Testis (tissue), 2 donors: ENCODE measurements at regions not wholly inside any gene's neighbourhood (a gene's known extent, or its start where the extent isn't known, plus 50 kb on each side); places are given as distances from the start of the nearest gene placed in this dataset.

Source experiments
- DNase-seq: peaks from one replicate; pipeline ENCODE4 v3.0.0-alpha.2; 2019
- H3K27ac ChIP-seq, 2 donors: fragments of 200-600 bp; sonication (generic); one replicate each; pipeline ENCODE4 v1.5.1; 2019
- H3K27me3 ChIP-seq: fragments of 200-600 bp; sonication (generic); one replicate; pipeline ENCODE4 v1.5.1; 2019
- H3K36me3 ChIP-seq: fragments of 200-600 bp; sonication (generic); one replicate; pipeline ENCODE4 v1.5.1; 2017; ENCODE audit warnings: low read depth; ENCODE audit errors: missing control alignments
- H3K4me1 ChIP-seq: fragments of 200-600 bp; sonication (generic); one replicate; pipeline ENCODE4 v1.5.1; 2019
- H3K4me3 ChIP-seq, 2 donors: fragments of 200-600 bp; sonication (generic); one replicate each; pipeline ENCODE4 v1.5.1; 2017 to 2019
- H3K9me3 ChIP-seq: fragments of 200-600 bp; sonication (generic); one replicate; pipeline ENCODE4 v1.5.1; 2017
- POLR2A ChIP-seq: fragments of 450-650 bp; IDR thresholded peaks from one replicate; pipeline ENCODE4 v1.6.1; 2017; ENCODE audit warnings: antibody characterized with exemption, mild to moderate bottlenecking, moderate library complexity
- WGBS, 2 donors: methylation state at CpG; one replicate each; pipeline ENCODE4 v1.1.5; 2018; 5-methylcytosine and 5-hydroxymethylcytosine counted together
- intact Hi-C: fragments of 100-400 bp; cut with DNase I; formaldehyde crosslinking; loops from one replicate; pipeline ENCODE4 v1.15.1; 2023; ENCODE audit warnings: low total_unique reads
- TF ChIP-seq, protein P1 (sequence below), 3 experiments: fragments of 450-650 bp in 2 of 3; fragments of 200-600 bp in 1 of 3; sonication (generic) in 1 of 3; IDR thresholded peaks; one replicate each; pipeline ENCODE4 v1.5.1; 2016 to 2019; ENCODE audit warnings: antibody characterized with exemption in 3 of 3, mild to moderate bottlenecking in 2 of 3, moderate library complexity in 1 of 3

DNA sequence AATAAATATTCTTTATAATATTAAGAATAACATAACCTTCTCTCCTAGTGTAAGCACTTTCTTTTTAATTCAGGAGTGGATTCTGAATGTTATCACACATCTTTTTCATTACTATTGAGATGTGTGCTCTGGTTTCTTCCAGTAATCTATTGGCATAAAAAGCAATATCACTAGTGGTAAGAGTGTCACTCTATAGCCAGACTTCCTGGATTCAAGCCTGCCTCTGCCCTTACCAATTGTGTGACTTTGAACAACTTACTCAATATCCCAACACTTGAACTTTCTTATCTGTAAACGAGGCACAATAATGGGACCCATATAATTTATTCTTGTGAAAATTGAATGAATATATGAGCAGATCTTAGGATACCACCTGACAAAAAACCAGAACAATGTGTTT is 71.0 kb downstream of the SEM1 start:
- no peak for DNase-seq
- Histone ChIP-seq H3K27ac (no peak overlapping the region), H3K9me3 (no peaks in the 10 kb centered on the region), H3K4me3 (no peak overlapping the region), H3K36me3 (no peaks in the 10 kb centered on the region), H3K4me1 (no peaks in the 10 kb centered on the region), H3K27me3 (no peaks in the 10 kb centered on the region)
- intact Hi-C loops = no loop called here
- WGBS, 2 donors = 58 to 69% methylated on average over 1 of the region's 1 CpG
- TF ChIP-seq, protein P1, sequence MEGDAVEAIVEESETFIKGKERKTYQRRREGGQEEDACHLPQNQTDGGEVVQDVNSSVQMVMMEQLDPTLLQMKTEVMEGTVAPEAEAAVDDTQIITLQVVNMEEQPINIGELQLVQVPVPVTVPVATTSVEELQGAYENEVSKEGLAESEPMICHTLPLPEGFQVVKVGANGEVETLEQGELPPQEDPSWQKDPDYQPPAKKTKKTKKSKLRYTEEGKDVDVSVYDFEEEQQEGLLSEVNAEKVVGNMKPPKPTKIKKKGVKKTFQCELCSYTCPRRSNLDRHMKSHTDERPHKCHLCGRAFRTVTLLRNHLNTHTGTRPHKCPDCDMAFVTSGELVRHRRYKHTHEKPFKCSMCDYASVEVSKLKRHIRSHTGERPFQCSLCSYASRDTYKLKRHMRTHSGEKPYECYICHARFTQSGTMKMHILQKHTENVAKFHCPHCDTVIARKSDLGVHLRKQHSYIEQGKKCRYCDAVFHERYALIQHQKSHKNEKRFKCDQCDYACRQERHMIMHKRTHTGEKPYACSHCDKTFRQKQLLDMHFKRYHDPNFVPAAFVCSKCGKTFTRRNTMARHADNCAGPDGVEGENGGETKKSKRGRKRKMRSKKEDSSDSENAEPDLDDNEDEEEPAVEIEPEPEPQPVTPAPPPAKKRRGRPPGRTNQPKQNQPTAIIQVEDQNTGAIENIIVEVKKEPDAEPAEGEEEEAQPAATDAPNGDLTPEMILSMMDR (IDR thresholded peaks at IDR 0.05) = no peak
- TF ChIP-seq POLR2A = no peak

DNA sequence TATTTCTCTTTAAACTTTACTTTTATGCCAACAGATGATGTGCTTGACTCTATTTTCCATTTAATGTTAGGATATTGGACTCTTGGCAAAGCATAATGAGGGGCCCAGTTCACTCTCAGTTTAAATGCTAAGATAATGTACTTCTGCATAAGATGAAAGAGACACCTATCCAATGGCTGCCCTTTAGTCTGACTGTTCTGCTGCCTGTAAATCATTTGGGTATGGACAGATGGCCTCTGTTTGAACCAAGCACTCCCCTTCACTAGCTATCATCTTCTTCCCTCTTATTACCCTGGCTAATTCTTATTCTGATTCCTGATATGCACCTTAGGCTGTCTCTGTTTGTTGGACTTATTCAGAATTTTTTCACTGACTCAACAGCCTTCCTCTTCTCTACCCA is 72.1 kb downstream of the SEM1 start:
- Histone ChIP-seq H3K36me3 (no peaks in the 10 kb centered on the region), H3K27me3 (no peaks in the 10 kb centered on the region), H3K4me3 (no peak overlapping the region), H3K4me1 (no peaks in the 10 kb centered on the region), H3K27ac (no peak overlapping the region), H3K9me3 (no peaks in the 10 kb centered on the region)
- TF ChIP-seq, protein P1 (IDR thresholded peaks at IDR 0.05) = no peak
- no peak for TF ChIP-seq POLR2A
- intact Hi-C loops = no loop called here
- DNase-seq = no peak

DNA sequence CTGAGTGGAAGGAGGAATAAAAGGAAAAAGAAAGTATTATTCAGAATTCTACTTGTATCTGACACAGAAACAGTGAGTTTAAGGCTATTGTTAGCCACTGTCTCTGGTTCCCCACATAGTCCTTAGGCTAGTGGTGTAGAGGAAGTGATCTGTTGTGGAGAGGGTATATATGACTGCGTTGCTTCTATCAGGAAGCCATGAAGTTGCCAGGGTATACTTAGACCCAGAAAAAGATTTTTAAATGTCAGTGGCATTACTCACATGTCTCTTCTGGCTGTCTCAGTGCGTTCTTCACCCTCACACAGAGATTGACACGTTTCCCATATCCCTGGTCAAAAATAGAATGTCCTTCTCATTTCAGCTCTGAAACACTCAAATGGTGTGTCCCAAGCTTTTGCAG is 72.7 kb downstream of the SEM1 start:
- TF ChIP-seq POLR2A = no peak
- TF ChIP-seq, protein P1 (IDR thresholded peaks at IDR 0.05) = no peak
- intact Hi-C loops = no loop called here
- Histone ChIP-seq H3K4me3 (no peak overlapping the region), H3K9me3 (no peaks in the 10 kb centered on the region), H3K36me3 (no peaks in the 10 kb centered on the region), H3K27ac (no peak overlapping the region), H3K27me3 (no peaks in the 10 kb centered on the region), H3K4me1 (no peaks in the 10 kb centered on the region)
- WGBS, 2 donors = 84 to 85% methylated on average over 3 of the region's 3 CpGs
- DNase-seq = no peak

DNA sequence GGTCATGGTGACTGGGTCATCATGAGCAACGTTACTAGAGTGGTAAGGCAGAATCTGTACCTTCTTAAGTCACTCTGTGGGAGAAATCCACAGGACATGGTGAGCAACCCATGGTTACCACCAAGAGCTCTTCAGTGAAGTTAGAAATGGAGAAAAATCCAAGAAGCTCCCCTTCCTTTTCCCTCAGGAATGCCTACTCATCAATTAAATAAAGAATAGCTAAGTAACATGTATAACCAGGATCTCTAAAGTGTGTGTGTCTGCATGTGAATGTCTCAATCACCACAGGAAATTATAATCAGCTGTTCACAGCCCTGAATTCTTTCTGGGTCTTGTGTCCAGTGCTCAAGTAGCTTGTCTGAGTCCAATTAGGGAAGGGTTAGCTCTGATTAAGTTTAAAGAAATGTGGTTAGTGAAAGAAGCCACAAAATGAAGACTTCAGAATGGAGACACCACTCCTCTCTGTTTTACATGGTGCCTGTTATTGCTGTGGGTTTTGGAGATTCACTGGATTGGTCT is 73.2 kb downstream of the SEM1 start:
- H3K36me3 ChIP-seq = no peaks in the 10 kb centered on the region
- TF ChIP-seq POLR2A = no peak
- TF ChIP-seq, protein P1 (IDR thresholded peaks at IDR 0.05) = no peak
- no peaks in the 10 kb centered on the region for H3K27me3 ChIP-seq
- intact Hi-C loops = no loop called here
- no peaks in the 10 kb centered on the region for H3K4me1 ChIP-seq
- no peak for DNase-seq
- 76 to 81% methylated on average over 1 of the region's 1 CpG for WGBS, 2 donors
- no peaks in the 10 kb centered on the region for H3K9me3 ChIP-seq
- H3K4me3 ChIP-seq = no peak overlapping the region
- no peak overlapping the region for H3K27ac ChIP-seq

DNA sequence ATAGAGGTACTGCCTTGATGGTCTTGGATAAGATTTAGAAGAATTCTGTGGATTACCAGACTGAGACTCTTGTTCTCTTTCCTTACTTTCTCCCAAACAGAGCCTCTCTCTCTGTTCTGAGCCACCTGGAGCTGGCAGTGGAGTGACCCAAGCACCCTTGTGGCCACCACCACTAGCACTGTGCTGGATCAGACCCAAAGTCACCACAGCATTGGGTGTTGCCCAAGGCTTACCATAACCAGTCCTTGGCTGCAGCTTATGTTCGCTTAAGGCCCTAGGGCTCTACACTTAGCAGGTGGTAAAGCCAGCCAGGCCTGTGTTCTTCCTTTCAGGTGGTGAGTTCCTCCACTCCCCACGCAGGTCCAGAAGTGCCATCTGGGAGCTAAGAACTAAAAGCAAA is 79.8 kb downstream of the SEM1 start:
- no peaks in the 10 kb centered on the region for H3K9me3 ChIP-seq
- TF ChIP-seq, protein P1 (IDR thresholded peaks at IDR 0.05) = no peak
- no peak for TF ChIP-seq POLR2A
- intact Hi-C loops = no loop called here
- no peak overlapping the region for H3K4me3 ChIP-seq
- no peaks in the 10 kb centered on the region for H3K27me3 ChIP-seq
- H3K36me3 ChIP-seq = no peaks in the 10 kb centered on the region
- no peak for DNase-seq
- 64 to 96% methylated on average over 2 of the region's 2 CpGs for WGBS, 2 donors
- H3K27ac ChIP-seq = no peak overlapping the region
- no peaks in the 10 kb centered on the region for H3K4me1 ChIP-seq
